DMS114 treated with DMSO at 0.1 percent for 48 hours (cell line): ENCODE measurements at regions not wholly inside any gene's neighbourhood (a gene's known extent, or its start where the extent isn't known, plus 50 kb on each side); places are given as distances from the start of the nearest gene placed in this dataset.

Source experiments
- DNase-seq: peaks from one replicate; lab custom pipeline; 2025; ENCODE audit not compliant: unreplicated experiment; lab: John Stamatoyannopoulos, UW

- no peak for DNase-seq
Measured at GRCh38 chr4:166335256-166335938, 462.4 kb downstream of the TLL1 start.

GRCh38 chr4:166341992-166342391 lies 469.0 kb downstream of the TLL1 start:
- no peak for DNase-seq

- DNase-seq, result no peak
Measured at GRCh38 chr4:166363198-166363597, 490.2 kb downstream of the TLL1 start.

DNA sequence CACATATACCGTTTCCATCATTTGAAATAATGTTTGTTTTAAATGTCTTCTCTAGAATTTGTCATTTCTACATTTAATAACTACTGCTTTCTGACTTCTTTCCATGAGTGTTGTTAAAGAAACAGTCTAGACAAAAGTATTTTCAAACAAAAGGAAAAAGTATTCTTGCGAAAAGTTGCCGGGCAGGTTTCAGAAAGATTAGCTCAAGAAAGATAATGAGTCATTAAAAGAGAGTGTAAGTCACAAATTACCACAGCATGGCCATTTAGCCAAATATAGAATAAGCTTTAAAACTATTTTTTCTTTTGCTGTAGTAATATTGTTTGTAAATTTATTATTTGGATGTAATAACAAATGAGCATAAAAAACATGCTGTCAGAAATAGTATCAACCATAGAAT lies 493.0 kb downstream of the TLL1 start:
- no peak for DNase-seq

DNA sequence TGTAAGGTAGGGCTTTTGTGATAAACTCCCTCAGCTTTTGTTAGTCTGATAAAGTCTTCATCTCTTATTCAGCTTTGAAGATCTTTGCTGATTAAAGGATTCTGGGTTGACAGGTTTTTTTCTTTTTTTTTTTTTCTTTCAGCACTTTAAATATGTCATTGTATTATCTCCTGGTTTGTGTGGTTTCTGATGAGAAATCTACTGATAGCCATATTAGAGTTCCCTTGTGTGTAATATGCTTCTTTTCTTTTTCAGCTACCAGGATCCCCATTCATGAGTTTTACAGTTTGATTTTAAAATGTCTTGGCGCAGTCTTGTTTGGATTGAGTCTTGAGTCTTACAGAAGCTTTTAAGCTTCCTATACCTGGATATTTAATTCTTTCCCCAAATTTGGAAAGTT lies 504.5 kb downstream of the TLL1 start:
- no peak for DNase-seq

DNA sequence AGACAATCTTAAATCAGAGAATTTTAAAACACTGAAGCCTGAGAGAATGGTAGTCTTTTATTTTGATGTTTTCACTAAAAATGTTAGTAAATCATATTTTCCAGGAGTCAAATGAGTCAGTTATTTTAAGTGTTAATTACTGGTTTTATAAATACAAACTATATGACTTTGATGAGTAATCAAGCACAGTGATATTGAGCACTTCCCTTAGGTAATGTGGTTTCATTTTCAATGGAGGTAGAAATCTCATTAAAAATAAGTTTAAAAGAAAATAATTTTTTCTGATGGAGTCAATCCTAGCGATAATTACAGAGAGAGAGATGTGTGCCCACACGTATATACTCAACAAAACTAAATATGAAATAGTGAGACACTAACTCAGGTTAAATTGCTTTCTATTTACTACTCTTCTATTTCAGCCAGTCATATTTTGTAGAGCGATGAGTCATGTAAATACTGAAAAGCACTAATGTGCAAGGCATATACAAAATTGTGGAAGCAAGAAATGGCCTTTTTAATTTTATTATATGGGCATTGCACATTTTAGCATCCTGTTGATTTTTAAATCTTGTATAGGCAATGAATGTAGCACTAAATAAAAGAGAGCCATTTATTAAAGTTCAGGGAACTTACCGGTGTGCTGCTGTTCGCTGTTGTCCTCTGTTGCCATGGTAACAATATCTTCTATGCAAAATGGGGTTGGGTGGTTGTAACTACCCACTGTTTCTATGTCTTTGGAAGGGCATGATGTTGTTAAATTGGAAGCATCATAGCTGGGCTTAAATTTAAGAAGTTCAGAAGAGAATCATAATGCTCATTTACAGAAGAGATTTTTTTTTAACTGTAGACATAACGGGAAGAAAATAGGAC lies 513.7 kb downstream of the TLL1 start:
- no peak for DNase-seq

DNA sequence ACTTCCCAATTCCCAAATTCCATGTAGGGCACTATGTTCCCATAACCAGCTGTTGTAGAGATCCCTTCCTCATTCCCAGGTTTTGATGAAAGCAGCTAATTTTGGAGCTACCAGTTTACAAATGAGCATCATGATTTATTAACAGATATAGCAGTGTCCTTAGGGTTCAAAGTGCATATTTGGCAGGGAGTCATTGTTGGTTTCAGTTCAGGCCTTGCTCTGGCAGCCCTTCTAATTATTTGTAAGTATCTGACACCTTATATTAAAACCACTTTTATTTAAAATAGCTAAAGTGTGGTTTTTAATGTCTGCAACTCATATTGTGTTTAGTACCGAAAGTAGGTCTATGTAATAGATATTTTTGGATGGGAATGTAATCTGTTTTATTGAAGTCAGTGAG lies 518.5 kb downstream of the TLL1 start:
- no peak for DNase-seq

- DNase-seq, result no peak
Measured at GRCh38 chr4:166399021-166399420, 526.0 kb downstream of the TLL1 start.

DNA sequence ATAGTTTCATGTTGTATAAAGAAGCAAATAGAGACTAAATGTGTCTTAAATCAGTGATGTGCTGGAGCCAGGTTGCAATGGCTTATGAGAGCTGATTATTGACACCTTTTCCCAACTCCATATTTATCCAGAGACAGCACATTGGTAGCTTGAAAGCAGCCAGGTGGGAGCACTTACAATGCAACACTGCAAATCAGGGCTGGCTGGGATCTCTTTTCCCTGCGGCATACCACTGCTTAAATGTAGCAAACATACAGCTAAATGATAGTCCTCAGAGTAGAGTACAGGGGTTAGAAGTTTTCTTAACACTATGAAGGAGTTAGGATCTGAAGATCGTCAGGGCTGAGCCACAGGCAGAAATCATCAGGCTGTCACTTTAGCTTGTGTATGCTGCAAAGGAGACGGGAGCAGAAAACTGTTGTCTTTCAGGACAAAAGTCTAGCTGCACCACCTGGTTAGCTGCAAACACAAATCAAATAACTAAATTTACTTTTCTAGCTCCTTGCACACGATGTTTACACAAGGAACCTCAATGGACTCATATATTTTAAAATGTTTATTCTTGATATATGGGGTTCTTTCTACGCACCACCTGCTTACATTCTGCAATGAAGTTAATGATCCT lies 527.3 kb downstream of the TLL1 start:
- no peak for DNase-seq

- no peak for DNase-seq
Measured at GRCh38 chr4:166413356-166413755, 540.3 kb downstream of the TLL1 start.

DNA sequence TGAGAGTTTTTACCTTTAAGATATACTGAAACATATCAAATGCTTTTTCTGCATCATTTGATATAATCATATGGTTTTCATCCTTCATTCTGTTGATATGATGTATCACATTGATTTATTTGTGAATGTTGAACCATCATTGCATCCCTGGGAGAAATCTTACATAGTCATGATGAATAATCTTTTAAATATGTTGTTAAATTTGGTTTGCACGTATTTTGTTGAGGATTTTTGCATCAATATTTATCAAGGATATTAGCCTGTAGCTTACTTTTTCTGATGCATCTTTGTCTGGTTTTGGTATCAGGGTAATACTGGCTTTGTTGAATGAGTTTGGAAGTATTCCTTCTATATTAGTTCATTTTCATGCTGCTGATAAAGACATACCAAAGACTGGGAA lies 541.4 kb downstream of the TLL1 start:
- no peak for DNase-seq

- no peak for DNase-seq
Measured at GRCh38 chr4:166415749-166416148, 542.7 kb downstream of the TLL1 start.

GRCh38 chr4:166421556-166422156 lies 548.6 kb downstream of the TLL1 start:
- no peak for DNase-seq

DNA sequence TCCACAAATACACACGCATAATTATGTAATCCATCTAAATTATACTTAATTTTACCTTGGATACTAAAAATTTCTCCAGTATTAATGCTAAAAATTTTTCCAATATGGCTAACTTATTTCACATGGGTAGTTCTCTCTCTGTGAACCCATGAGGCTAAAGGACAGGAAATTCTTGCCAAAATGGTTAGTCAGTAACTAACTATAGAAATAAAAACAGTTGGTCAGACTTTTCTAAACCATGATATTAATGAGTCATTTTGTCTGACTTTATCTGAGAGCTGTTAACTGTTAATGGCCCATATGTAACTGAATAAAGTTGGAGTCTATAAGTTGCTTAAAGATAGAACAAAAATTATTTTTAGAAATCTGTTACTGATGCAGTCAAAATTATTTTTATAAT lies 549.4 kb downstream of the TLL1 start:
- DNase-seq, result no peak

- no peak for DNase-seq
Measured at GRCh38 chr4:166426300-166426863, 553.3 kb downstream of the TLL1 start.

GRCh38 chr4:166432125-166432524 lies 559.1 kb downstream of the TLL1 start:
- no peak for DNase-seq

DNA sequence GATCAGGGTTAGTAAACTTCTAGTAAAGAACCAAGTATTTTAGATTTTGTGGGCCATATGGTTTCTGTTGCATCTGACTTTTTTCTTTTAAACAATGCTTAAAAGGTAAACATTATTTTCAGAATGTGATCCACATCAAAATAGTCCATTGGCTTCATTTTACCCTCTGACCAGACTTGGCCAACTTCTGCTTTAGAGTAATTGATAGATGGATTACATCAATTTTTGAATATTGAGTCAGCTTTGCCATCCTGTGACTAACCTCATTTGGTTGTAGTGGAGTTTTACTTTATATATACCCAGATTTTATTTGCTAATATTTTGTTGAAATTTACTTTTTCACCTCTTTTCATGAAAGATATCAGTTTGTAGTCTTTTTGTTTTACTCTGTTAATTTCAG lies 559.8 kb downstream of the TLL1 start:
- DNase-seq, result no peak

- DNase-seq, result no peak
Measured at GRCh38 chr4:166435449-166435848, 562.4 kb downstream of the TLL1 start.

DNA sequence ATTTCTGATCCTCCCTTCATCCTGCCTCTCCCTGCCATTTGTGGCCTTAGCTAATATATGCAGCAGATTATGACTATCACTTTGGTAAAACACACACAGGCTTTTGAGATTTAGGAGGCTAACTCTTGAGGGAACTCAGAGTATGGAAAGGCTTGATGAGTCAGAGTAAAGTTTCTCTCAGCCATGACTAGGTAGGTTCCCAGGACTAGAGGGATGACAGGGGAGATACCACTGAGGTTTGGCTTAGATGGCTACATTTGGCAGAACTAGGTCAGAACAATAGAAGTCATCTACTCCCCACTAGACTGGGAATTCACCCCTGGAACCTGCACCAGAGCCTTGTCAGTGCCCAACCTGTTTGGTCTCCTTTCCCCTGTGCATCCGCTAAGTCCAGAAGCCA lies 585.7 kb downstream of the TLL1 start:
- DNase-seq, result no peak

DNA sequence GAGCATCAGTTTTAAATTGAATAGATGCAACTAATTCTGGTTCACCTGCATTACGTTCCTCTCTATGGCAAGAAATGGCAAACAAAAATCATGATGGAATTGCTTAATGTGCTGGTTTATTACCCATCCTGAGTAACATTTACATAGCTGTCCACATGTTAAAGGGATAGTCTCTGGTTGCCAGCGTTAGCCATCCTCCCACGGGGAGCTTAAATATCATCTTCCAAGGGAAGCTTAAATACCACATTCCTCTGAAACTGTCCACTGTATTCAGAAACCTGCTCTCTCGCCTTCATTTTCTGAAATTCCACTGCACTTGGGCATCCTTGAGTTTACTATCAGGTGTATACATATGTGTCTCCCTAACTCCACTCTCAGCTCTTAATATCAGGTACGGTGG lies 586.6 kb downstream of the TLL1 start:
- no peak for DNase-seq

GRCh38 chr4:166460769-166461550 lies 587.9 kb downstream of the TLL1 start:
- no peak for DNase-seq
